ENCODE measurements at regions not wholly inside any gene's neighbourhood (a gene's known extent, or its start where the extent isn't known, plus 50 kb on each side); places are given as distances from the start of the nearest gene placed in this dataset.

GRCh38 chr5:19297934-19298333 lies 690.1 kb downstream of the CDH18 start:
- no peak for TF ChIP-seq EZH2 (IDR thresholded peaks at IDR 0.05; ENCODE audit: borderline replicate concordance, low read length)
- no peak for TF ChIP-seq CTCF (conservative IDR thresholded peaks at IDR 0.05 in 1 of 2, IDR thresholded peaks at IDR 0.05 in 1 of 2; ENCODE audit: extremely low read depth in 1 of 2, insufficient read depth in 1 of 2, low read depth in 1 of 2, low read length in 2 of 2)
